ENCODE measurements at regions not wholly inside any gene's neighbourhood (a gene's known extent, or its start where the extent isn't known, plus 50 kb on each side); places are given as distances from the start of the nearest gene placed in this dataset.
A peak's percentile ranks its signal among the peaks of the same experiment; 100 is the strongest.
"Not testable (repeated sequence)": the region's sequence is repeated elsewhere in the genome, so short reads cannot be mapped to it uniquely, and the experiment has no call there.

DNA sequence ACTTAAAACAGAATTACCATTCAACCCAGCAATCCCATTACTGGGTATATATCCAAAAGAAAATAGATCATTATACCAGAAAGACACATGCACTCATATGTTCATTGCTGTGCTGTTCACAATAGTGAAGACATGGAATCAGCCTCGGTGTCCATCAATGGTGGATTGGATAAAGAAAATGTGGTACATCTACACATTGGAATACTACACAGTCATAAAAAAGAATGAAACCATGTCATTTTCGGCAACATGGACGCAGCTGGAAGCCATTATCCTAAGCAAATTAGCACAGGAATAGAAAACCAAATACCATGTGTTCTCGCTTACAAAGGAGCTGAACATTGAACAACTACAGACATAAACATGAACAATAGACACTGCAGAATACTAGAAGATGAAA is 244.8 kb upstream of the PROX1 start:
- no peak for DNase-seq

- no peak for DNase-seq
These were observed 243.0 kb upstream of the PROX1 start for GRCh38 chr1:213744780-213745179.

- DNase-seq, result no peak
These were observed 242.3 kb upstream of the PROX1 start for GRCh38 chr1:213745451-213745850.

DNA sequence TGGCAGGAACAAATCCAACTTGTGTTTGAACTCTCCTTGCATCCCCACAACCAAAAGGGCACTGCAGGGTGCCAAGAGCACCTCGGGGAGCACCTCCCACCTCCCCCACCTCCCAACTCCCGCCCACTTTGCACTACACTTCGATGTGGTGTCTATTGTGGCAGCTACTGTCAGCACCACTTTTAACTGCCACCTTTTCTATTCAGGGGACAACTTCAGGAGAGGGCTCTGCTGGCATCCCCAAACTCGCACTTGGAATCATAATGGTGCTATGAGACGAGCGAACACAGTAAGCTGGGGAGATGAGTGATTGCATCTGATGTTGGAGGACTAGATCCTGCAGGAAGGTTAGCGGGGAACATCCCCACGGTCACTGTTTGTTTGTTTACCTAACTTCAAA is 238.2 kb upstream of the PROX1 start:
- no peak for DNase-seq

DNA sequence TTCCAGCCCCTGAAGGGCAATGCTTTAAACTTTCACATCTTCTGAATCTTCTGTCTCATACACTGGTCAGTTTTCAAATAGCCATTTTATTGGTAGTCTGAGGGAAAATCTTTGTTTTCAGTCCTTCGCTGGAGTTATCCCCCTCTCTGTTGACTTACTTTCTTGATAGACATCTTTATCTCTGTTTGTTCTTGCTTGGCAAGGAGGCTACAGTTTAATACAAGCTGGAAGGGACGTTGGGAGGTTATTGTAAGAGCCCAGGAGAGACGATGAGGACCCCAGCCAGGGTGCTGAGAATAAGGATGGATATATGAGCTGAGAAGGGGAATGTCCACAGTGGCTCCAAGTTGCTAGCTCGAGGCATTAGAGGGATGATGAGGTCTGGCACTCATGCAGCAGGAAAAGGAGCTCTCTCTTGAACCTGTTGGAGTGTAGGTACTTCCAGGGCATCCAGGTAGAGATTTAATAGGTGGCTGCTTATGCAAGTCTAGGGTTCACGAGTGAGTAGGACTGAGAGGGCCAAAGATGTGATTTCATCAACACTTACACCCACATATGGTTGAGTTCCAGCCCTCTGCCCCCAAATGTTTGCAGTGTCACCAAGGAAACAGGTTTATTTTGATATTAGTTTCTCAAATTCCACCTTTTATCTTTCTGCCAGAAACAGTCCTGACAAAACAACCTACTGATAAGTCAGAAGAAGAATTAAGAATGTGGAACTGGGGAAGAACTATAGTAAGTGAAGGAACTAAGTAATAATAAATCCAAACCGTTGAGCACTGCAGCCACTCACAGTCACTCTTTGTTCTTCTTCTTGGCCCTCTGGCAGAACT is 237.3 kb upstream of the PROX1 start:
- no peak for DNase-seq

DNA sequence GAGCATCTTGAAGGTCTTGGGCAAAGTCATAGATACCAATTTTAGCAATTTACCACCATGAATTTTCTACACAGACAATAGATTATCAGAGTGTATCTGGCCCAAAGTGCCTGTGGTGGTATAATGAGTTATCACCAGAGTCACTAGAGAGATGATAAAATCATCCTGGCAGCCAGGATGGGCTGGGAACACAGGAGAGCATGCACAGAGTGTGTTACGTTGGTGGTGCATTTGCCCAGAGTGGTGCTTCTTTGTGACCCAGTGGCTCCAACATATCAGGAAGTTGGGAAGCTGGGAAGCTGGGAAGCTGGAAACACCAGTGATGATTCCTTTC is 236.7 kb upstream of the PROX1 start:
- DNase-seq, result no peak

- no peak for DNase-seq
These were observed 228.2 kb upstream of the PROX1 start for GRCh38 chr1:213759359-213760181.

DNA sequence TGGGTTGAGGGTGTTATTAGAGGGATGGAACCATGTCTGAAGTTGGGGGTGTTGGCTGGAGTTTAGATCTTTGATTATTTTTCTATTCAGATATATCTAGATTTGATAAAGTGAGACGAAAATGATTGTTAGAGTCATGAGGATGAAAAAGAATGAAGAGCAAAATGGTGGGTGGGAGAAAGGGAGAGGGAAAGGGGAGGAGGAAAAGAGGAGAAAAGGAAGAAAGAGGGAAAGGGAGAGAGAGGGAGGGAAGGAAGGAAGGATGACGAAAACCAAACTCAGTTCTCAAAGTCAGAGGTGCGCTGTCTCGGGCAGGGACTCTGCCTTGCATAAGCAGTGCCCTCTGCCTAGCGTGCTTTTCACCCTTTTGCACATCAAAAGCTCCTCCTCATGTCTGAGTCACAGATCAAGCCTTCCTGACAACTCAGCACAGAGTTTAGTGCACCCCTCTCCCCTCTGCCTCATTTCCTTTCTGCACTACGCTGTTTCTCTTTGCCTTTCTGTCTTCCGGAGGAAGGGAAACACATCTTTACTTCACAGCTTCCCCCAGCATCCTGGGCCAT is 225.8 kb upstream of the PROX1 start:
- DNase-seq, result peak; percentile 66

DNA sequence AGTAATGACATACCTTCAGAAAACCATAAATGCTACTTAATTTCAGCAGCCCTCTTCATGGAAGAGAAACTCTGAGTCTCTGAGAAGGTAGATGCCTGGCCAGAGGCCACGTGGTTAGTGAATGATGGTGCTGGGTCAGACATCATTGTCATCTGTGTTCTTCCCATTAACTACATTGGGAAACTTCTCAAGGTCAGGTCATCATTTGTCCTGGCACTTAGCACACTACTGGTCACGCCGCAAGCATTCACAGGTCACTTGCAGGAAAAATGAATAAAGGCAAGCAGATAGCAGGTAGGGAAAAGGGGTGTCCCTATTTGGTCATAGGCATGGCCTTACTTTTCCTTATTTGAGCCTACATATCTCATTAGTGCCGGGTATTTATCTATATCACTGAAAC is 220.1 kb upstream of the PROX1 start:
- no peak for DNase-seq

DNA sequence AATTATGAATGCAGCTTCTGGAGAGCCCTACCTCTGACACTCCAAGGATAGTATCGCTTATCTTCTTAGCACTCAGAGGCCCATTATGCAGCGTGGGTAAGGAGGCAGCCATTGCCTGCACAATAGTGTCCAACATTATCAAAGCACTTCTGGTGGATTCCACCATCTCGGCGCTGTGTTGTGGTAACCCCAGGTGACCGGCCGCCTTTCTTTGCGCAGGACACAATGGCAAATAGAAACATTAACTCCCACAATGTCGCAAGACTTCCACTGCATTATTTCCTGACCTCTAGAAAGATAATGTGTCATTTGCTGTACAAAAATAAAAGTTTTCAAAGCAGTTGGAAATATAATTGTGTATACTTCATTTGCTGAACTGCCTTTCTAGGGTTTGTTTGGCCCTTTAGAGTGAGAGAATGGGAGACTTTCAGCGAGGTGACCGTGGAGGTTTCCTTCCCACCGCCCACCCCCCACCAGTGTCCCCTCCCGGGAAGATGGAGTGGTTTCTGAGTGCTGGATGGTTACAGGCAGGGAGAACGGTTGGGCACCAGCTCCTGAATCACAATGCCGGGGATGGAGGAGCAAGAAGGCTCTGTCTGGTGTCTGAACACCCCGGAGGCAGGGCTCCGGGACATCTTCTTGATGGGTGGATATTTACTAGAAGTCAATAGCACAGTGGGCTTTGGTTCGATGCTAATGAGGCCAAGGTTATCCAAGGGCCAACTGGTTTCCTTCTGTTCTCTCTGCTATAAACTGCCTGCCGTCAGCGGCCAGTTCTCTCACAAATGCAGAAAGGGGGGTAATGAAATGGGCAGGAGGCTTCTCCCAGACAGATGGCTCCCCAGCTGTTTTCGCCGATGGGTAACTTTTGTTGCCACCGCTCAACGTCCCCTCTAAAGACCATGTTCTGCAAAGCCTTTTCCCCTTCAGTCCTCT is 215.4 kb upstream of the PROX1 start:
- DNase-seq, result no peak

DNA sequence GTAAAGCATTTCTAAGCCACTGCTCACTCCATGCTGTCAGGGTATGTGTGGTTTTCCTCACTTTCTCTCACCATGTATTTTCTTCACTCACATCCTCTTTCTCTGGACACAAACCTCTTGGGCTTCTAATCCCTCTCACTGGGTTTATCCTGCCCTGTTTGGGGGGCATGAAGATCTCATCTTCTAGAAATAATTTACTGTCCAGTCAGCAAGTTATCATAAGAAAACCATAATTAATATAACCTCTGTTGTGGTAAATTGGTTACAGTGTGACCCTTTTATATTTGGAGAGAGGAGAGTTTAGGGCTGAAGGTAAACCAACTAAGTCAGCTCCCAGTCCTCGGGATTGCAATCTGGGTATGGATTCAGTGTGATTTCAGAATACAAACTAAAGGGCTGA is 213.8 kb upstream of the PROX1 start:
- no peak for DNase-seq

- DNase-seq, result no peak
These were observed 210.8 kb upstream of the PROX1 start for GRCh38 chr1:213776969-213777368.

GRCh38 chr1:213779228-213779627 is 208.5 kb upstream of the PROX1 start:
- DNase-seq, result no peak

DNA sequence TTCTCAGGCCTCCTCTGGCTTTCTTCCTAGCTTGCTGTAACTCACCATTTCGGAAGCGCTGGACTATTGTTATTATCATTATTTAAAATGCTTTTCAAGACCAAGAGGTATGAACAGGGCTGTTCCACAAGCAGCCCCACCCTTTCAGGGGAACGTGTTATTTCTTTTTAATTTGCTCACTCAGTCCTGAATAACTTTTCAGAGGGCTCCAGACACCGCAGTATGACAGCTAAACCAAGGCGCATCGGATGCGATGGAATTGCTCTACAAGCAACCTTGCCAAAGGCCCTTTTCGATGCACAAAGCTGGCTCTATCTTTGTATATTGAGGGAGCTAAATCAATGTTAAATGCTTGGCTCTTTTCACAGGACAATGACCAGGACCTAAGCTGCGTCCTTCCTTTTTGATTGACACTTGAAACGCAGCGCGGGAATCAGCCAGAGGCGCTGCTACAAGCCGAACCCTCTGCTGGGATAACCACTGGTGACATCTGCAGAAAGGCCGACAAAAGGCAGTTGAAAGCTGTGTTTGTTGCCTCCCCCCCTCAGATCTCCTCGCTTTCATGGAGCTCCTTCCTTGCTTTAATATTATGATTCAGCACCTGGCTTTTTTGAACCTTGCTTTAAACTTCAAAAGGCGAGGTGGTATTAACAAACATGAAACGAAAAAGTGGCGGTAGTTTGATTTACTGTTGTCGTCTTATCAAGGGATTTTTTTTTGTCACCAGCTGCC is 204.7 kb upstream of the PROX1 start:
- peak; percentile 27 for DNase-seq

DNA sequence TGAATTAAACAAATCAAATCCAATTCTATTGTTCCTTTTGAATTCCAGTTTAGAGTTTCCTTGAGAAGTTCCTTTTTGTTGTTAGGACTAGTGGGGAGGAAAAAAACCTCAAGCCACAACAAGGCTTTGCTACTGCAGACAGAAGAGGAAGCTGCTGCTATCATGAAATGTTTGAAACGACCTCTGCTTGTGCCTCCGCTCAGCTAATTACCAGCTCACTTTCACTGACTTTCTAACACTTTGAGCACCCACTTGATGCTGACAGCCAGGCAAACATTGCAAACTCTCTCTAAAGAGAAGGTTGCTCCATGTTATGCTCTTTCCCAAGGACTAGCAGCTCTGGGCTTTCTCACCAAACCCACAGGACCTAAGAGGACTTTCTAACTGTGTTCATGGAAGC is 203.9 kb upstream of the PROX1 start:
- DNase-seq, result peak; percentile 29

- DNase-seq, result no peak
These were observed 201.1 kb upstream of the PROX1 start for GRCh38 chr1:213786683-213787082.

- no peak for DNase-seq
These were observed 197.2 kb upstream of the PROX1 start for GRCh38 chr1:213790565-213790964.

GRCh38 chr1:213793482-213794067 is 194.2 kb upstream of the PROX1 start:
- DNase-seq, result no peak

GRCh38 chr1:213796525-213796924 is 191.2 kb upstream of the PROX1 start:
- no peak for DNase-seq

GRCh38 chr1:213808288-213808687 is 179.5 kb upstream of the PROX1 start:
- DNase-seq, result not testable (repeated sequence)

GRCh38 chr1:213817156-213817555 is 170.6 kb upstream of the PROX1 start:
- DNase-seq, result no peak

Data from CD4-positive, alpha-beta T cell treated with Interleukin-6 for 4 hours (primary cell).